Globus pallidus (tissue), 1 donor: ENCODE measurements at regions not wholly inside any gene's neighbourhood (a gene's known extent, or its start where the extent isn't known, plus 50 kb on each side); places are given as distances from the start of the nearest gene placed in this dataset.
"Not testable (repeated sequence)": the region's sequence is repeated elsewhere in the genome, so short reads cannot be mapped to it uniquely, and the experiment has no call there.

Experiments used
- DNase-seq: peaks from one replicate; pipeline ENCODE4 v3.0.0-alpha.2; 2015; ENCODE audit warnings: low spot score

DNA sequence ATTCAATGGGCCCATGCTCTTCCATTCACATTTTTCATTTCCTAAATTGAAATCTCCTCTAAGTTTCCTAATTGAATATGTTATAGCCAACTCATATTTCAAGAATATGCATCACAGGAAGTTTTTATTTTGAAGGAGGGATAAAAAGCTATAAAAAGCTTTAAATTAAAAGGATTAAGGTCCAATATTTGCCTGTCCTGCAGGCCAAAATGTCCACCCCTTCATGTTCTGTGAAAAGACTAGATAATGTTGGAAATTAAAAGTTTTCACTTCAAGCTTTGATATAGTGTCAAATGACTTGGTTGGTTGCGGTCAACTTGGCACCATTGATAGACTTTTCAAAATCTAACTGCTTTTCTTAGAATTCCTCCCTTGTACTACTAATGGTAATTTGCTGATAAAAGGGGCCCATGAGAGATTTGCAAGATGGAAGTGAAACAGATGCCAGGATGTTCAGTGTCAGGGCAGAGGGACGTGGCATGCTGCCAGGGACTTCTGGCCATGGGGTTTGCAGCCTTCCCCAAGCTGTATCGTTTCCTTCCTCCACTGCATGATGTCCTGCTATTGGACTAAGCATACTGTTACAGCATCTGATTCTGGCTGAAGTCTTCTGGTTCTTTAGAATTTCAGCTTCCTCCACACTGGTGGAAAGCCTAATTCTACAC, 547.3 kb upstream of the MIR17HG start:
- peak; percentile 68 for DNase-seq

DNA sequence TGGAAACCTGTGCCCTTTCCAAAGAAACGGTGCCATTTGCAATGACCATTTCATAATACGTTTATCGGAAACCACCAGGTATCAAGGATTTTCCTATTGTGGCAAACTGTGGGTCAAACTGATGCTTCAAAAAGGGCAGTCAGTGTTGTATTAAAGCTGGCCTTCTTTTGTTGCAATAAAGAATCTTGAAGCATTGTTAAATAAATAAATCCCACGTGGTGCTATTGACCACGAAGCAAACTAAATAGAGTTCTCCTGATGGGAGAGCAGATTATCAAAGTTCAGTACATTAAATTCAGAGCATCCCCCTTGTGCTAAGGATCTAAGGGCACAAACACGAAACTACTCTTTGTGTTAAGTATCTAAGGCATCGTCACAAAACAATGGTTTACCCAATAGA, 545.9 kb upstream of the MIR17HG start:
- DNase-seq, result no peak

DNA sequence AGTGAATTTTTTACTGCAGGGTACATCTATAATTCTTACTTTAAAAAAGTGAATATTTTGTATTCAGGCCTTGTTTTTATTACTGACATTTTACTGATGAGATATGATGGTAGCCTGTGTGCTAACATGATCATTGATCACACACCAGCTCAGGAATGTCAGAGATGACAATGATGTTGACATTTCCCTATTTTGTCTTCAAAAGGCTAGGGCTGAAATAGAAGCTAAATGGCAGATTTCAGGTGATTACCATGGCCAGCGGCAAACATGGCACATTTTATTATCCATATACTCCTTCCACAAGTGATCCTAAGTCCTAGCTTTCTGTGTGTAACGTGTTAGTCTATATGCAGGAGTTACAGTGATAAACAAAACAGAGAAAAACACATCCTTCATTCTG, 544.3 kb upstream of the MIR17HG start:
- no peak for DNase-seq

DNA sequence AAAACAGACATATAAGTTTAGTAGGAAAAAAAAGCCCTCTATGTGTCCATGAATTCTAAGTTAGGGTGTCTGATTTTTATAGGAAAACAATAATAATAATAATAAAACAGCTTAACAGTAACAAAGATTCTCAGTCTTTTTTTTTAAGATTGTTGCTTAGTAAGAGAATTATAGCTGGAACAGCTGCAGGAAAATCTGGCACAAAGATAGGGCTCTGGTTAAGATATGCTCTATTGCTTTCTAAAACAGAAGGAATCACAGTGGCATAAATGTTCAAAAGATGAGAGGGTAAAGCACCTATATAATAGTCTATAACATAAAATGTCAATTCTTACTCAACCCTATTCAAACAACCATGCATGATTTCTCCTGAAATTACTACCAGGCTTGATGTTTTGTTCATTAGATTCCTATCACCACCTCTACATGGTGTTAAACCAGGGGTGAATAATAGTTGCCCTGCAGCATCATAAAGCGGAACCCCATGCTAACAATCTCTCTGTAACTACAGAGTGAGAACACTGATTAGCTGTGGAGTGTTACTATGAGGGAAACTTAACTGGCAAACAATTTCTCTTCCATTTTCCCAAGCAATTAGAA, 541.4 kb upstream of the MIR17HG start:
- no peak for DNase-seq

DNA sequence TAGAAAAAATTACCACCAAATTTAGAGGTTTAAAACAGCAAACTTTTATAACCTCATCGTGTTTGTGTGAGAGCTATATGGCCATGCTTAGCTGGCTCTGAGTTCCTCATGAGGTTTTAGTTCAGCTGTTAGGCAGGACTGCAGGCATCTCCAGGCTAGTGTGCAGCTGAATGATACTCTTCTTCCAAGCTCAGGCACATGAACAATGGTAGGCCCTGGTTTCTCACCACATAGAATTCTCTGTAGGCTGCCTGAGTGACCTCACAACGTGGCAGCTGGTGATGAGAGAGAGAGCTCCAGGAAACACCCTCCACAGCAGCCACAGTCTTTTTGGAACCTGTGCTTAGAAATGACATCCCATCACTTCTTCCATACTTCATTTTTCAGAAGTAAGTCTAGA, 540.6 kb upstream of the MIR17HG start:
- DNase-seq, result no peak

DNA sequence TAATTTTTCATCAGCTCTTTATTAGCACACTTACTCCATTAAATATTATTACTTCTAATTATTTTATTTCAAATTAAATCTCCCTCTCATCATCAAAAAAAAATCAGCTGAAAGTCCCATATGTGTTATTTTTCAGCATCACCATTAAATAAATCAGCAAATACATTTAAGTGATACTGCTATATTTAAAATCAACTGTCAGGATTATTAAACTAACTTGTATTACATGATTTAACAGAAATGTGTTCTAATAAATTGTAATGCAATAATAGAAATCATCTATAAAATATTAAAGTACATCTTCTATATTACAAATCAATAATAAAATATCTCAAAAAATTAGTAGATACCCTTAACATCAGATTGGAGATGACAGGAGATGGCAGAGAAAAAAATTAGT, 538.6 kb upstream of the MIR17HG start:
- DNase-seq, result no peak

DNA sequence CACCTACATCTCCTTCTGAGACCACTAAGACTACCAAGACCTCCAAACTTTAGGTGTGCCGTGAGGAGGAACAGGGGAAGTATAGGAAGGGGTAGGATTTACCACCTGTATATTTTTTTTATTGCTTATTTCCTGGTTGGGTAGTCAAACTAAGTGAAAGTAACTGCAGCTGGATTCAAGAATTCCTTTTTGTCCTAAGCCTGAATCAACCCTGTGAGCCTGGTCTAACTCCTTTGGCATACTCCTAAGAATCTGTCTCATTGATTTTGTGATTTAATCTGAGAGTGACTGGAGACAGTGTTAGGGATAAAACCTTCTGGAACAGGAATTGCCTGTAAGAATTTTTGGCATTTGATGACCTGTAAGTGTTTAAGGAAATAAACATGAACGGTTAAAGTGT, 523.5 kb upstream of the MIR17HG start:
- no peak for DNase-seq

DNA sequence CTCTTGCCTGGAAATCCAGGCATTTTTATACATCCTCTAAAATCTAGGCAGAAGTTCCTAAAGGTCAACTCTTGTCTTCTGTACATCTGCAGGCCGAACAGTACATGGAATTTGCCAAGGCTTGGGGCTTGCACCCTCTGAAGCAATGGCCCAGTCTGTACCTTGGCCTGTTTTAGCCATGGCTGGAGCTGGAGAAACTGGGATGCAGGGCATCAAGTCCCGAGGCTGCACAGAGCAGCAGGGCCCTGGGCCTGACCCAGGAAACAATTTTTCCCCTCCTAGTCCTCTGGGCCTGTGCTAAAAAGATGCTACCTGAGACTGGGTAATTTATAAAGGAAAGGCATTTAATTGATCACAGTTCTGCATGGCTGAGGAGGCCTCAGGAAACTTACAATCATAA, 520.8 kb upstream of the MIR17HG start:
- no peak for DNase-seq

DNA sequence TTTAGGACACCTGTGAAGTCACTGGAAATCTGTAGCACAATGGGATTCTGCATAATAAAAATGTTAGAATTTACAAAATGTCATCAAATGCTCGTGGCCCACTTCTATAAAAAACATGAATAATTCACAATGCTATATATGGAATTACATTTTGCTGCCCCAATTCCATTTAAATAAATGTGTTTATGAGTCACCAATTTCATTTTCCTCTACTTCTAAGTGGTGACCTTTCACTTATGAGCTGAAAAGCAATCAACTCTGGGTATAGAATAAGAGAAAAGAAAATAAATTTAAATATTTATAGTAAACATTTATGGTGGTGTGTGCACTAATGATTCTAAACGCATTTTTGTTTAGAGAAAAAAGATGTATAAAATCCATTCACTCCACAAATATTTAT, 516.7 kb upstream of the MIR17HG start:
- no peak for DNase-seq

DNA sequence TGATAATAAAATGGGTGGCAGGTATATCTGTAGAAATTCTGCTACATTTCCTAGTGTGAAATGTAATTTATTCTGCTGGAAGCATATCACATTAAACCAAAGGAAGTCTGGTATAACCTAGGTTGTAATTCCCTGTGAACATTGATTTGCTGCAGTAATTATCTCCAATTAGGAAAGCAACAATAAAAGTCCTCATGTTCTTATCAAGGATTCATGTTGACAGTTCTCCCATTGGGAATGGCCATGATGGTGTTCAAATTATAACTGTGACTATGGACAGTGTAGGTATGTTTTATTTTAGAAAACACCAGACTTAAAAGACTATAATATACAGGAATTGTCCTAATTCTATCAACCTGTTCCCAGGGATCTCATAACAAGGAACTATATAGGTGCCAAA, 513.5 kb upstream of the MIR17HG start:
- no peak for DNase-seq

DNA sequence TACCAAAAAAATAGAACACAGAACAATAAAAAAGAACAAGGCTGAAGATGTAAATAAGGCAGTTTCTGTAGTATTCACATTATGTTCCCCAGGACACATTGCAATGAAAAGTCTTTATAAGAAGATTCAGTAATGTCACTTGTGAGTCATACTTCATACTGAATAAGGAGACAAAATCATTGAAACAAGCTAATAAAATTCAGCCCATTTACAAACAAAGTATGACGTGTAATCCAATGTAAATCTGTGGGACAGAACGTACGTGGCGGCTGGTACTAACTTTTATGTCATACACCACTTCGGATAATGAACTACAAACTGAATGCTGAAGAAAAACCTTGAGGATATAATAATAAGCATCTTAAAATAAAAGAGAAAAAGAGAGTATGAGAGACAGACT, 512.8 kb upstream of the MIR17HG start:
- DNase-seq, result no peak

DNA sequence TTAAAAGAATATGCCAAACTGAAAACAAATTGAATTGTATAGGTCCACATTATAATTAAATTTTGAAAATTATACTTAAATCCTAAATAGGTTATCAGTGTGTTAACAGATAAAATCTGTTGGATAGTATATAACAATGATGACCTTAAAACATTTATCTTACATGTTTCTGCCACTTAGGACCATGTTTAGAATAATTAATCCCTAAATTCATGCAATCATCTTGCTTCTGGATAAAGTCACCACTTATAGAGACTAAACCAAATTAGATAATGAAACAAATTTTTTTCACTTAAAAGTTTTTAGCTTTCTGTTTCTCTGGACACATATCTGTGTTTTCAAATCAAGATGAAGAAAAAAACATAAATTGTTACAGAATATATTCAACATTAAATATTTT, 511.7 kb upstream of the MIR17HG start:
- no peak for DNase-seq

DNA sequence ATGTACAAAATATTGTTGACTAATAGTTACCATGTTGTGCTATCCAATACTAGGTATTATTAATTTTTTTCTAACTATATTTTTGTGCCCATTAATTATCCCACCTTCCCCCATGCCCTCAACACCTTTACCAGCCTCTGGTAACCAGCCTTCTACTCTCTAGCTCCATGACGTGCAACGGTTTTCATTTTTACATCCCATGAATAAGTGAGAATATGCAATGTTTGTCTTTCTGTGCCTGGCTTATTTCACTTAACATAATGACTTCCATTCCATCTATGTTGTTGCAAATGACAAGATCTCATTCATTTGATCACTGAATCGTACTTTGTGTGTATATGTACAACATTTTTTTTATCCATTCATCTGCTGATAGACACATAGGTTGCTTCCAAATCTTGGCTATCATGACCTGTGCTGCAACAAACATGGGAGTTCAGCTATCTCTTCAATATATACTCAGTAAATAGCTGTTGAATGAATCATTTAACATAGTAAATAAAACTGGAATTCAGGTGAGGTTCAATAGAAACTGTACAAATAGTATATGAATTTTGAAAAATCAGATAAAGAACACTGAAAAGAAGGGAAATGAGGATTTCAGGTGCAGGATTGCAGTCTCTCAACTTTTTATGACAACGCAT, 509.0 kb upstream of the MIR17HG start:
- no peak for DNase-seq

DNA sequence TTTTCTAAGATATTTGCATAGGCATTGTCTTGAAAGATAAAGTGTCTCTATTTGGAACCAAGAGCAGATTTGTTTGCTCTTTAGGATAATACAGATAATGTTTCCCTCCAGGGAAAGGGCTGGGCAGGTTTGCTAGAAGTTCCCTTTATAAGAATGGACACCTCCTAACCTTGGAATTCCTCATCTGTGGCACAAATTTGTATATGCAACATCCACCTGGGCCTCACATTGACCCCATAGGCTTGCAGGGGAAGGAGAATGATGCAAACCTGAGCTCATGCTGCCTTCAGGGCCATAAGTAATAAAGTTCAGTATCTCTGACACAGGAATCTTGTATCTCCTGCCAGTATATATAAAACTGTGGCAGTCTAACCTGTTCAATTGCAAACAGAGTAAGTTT, 508.4 kb upstream of the MIR17HG start:
- DNase-seq, result no peak

DNA sequence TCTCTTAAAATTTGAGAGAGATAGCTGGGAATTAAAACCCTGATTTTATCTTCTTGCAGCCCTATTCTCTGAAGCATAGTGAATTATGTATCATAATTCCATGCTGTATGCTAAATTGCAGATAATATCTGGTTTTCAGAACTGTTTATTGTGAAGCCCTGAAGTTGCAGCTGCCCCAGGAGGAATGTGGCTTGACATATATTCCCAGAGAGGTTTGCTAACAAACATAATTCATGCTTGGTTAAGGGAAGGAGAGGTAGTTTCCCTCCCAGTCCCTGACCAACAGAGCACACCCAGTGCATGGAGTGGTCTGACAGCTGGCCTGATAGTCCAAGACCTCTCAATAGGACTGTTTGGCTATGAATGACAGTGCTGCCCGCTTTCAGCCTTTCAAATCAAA, 500.6 kb upstream of the MIR17HG start:
- DNase-seq, result no peak

DNA sequence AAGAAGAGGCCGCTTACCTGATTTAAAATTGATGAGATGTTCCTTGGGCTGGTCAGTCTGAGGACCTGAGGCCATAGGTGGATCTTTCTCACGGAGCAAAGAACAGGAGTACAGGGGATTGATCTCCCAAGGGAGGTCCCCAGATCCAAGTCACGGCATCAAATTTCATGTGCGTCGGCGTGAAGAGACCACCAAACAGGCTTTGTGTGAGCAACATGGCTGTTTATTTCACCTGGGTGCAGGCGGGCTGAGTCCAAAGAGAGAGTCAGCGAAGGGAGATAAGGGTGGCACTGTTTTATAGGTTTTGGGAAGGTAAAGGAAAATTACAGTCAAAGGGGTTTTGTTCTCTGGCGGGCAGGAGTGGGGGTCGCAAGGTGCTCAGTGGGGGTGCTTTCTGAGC, 493.8 kb upstream of the MIR17HG start:
- not testable (repeated sequence) for DNase-seq

DNA sequence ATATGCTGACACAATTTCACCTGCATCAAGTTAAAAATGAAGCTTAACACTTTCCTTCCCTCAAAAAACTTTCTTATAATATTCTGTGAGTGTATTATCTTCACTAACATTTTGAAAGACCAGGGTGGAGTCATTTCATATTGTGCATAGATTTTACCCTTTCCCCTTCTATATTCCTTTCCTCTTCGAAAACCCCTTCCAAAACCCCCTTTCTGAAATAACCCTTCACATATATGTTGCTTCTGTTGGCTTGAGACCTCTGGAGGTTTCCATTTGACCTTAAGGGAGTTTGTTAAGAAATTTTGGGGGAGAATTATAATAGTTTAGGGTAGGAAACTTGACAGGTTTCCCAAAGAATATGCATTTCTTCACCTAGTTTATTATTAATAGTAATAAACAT, 489.6 kb upstream of the MIR17HG start:
- DNase-seq, result no peak

DNA sequence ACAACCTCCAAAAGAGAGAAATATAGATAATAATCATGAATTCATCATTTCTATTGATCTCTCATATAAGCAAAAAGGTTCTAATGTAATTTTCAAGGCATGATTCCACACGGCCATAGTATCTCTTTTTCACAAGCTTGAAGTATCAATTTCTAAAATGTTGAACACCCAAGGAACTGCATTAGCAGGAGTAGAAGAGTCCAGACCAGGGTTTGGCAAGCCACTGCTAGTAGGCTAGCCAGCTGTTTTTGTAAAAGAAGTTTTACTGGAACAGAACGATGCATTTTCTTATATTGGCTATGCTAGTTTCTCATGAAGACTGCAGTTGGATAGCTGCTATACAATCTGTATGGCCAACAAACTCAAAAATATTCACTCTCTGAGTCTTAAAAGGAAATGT, 481.5 kb upstream of the MIR17HG start:
- no peak for DNase-seq

DNA sequence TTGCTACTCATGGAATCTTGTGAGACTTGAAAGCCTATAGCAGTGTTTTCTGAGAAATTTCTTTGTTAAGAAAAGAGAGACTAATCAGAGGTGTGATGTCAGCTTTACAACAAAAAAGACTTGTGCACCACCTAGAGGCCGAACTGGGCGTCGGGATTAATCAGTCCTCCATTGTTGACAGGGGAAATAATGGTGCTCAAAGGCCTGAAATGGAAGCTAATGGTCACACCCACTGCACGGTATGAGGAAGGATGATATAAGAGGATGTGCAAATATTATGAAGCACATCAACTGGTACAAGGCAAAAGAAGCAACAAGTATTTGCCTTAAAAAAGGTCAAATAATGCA, 480.2 kb upstream of the MIR17HG start:
- peak; percentile 37 for DNase-seq

DNA sequence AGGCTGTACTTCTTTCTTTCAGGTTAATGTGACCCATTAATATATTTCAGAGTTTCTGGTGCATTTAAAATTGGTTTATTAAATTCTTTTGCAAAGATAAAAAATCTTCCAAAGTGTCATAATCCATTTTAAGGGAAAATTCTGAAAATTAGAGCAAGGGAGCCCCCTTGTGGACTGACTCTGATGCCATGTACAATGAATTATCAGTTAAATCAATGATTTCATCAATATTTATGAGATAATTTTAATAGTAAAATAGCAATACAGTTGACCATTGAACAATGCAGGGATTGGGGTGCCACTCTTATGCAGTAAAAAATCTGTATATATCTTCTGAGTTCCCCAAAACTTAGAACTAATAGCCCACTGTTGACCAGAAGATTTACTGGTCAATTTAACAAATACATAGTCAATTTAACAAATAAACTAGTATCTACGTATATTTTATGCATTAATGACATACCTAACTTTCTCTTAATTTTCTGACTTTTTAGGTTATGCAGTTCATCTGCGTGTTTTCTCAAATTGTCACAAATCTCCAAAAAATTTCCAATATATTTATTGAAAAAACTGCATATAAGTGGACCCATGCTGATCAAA, 479.1 kb upstream of the MIR17HG start:
- DNase-seq, result peak; percentile 3

DNA sequence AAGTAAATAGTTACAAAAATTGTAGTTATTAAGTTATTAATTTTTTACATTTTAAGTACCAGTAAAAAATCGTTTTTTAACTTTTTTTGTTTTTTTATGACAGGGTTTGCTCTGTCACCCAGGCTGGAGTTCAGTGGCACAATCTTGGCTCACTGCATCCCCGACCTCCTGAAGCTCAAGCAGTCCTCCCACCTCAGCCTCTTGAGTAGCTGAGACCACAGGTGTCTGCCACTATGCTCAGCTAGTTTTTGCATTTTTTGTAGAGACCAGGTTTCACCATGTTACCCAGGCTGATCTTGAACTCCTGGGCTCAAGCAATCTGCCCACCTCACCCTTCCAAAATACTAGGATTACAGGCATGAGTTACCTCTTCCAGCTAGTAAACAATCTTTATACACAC, 477.9 kb upstream of the MIR17HG start:
- DNase-seq, result no peak

DNA sequence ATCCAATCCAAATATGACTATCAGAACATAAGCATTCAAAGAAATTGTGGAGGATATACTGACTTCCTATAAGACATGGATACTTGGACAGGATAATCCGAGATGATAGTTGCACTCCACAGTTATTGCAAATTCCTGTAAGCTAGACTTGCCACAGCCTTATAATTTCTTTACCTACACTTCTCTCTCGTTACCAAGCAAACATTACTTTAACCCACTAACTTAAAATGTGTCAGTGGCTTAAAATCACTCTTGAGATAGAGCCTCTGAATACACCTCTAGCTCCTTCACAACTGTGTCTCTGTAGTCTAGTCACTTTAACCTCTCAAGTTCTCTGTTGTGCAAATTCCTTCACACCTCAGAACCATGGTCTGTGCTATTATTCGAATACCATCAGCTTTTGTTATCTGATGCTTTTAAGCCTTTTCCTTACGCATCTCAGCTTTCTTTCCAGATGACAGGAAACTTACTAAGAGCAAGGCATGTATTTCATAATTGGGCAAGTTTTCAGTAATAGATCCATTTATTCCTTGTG, 474.9 kb upstream of the MIR17HG start:
- DNase-seq, result no peak

DNA sequence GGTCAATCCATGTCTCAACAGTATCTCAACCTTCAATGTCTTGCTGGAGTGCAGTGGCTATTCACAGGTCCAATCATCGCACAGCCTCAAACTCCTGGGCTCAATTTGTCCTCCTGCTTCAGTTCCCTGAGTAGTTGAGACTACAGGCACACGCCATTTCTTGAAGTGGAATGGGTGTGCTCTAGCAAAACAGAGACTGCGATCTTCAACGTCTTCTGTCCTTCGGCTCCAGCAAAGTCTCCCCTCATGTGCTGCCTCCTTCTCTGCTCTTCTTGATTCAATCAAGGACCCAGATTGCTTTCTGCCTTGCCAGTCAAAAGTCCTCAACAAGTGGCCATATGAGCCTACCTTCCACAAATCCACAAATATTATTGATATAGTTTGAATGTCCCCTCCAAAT, 466.7 kb upstream of the MIR17HG start:
- no peak for DNase-seq
